Brain microvascular endothelial cell (primary cell): ENCODE measurements at regions not wholly inside any gene's neighbourhood (a gene's known extent, or its start where the extent isn't known, plus 50 kb on each side); places are given as distances from the start of the nearest gene placed in this dataset.

ENCODE experiments used
- DNase-seq: peaks from one replicate; pipeline ENCODE4 v3.0.0-alpha.2; 2020
- H3K27ac ChIP-seq: fragments of 250-450 bp; sonication (Bioruptor Pico); 2 replicates; pipeline ENCODE4 v1.5.1; 2020; ENCODE audit warnings: mild to moderate bottlenecking, moderate library complexity
- H3K27me3 ChIP-seq: fragments of 250-450 bp; sonication (Bioruptor Pico); replicated peaks from 2 replicates; pipeline ENCODE4 v1.5.1; 2020; ENCODE audit warnings: mild to moderate bottlenecking
- H3K36me3 ChIP-seq: fragments of 250-450 bp; sonication (Bioruptor Pico); replicated peaks from 2 replicates; pipeline ENCODE4 v1.5.1; 2020; ENCODE audit warnings: mild to moderate bottlenecking
- H3K4me3 ChIP-seq: 2 replicates; pipeline ENCODE4 v1.5.1; 2011; ENCODE audit warnings: low read depth, mild to moderate bottlenecking, control low read depth, low read length, moderate library complexity
- in situ Hi-C: cut with HindIII; loops from 2 replicates; pipeline ENCODE4 v1.10.0; 2017; ENCODE audit warnings: low sequenced_read_pairs, low pct_ligation_motif_present
- TF ChIP-seq, protein P1 (sequence below): IDR thresholded peaks from 2 replicates; pipeline ENCODE4 v1.5.1; 2011; ENCODE audit warnings: low read depth, mild to moderate bottlenecking, moderate library complexity, low read length, control low read depth, inconsistent platforms; ENCODE audit errors: missing control alignments

DNA sequence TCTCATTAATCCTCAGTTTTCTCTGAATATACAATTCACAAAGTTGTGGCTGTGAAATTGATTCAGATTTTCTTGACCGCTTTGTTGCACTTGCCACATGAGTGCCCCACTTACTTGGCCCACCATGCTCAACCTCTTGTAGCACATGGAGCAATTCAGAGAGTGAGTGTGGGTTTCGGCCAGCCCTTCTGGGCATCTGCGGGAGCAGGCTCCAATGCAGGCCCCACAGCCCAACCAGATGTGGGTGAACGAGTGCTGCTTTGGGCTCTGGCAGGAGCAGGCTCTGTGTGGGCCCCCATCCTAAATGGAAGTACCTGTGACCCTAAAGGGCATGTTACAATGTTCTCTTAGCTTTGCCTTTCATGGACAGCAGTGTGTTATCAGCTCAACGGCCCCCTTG lies 2338.6 kb downstream of the LRRC4C start:
- Histone ChIP-seq H3K27me3 (no peaks in the 10 kb centered on the region), H3K36me3 (no peaks in the 10 kb centered on the region), H3K27ac (no peak overlapping the region), H3K4me3 (no peak overlapping the region)
- in situ Hi-C loops: no loop called here
- TF ChIP-seq, protein P1, sequence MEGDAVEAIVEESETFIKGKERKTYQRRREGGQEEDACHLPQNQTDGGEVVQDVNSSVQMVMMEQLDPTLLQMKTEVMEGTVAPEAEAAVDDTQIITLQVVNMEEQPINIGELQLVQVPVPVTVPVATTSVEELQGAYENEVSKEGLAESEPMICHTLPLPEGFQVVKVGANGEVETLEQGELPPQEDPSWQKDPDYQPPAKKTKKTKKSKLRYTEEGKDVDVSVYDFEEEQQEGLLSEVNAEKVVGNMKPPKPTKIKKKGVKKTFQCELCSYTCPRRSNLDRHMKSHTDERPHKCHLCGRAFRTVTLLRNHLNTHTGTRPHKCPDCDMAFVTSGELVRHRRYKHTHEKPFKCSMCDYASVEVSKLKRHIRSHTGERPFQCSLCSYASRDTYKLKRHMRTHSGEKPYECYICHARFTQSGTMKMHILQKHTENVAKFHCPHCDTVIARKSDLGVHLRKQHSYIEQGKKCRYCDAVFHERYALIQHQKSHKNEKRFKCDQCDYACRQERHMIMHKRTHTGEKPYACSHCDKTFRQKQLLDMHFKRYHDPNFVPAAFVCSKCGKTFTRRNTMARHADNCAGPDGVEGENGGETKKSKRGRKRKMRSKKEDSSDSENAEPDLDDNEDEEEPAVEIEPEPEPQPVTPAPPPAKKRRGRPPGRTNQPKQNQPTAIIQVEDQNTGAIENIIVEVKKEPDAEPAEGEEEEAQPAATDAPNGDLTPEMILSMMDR: no peak
- no peak for DNase-seq

DNA sequence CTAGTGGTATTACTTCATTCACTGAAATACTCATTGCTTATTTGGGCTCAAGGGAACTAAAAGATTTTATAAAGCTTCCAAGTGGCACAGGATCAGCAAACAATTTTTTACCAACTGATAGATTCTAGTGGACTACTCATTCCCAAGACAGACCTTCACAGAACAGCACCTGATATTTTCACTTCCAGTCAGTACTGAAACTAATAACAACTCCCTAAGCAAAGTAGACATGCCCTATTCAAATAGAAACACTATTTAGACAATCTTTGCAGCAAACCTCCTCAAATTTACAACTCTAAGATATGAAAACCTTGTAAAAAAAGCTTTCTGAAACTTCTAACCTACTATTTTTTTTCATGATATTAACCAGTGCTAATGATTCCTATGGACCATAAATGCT lies 2345.8 kb downstream of the LRRC4C start:
- no peak for DNase-seq
- H3K4me3 ChIP-seq: no peak overlapping the region
- H3K27me3 ChIP-seq: no peaks in the 10 kb centered on the region
- no peak overlapping the region for H3K27ac ChIP-seq
- in situ Hi-C loops: no loop called here
- H3K36me3 ChIP-seq: no peaks in the 10 kb centered on the region
- TF ChIP-seq, protein P1: no peak

DNA sequence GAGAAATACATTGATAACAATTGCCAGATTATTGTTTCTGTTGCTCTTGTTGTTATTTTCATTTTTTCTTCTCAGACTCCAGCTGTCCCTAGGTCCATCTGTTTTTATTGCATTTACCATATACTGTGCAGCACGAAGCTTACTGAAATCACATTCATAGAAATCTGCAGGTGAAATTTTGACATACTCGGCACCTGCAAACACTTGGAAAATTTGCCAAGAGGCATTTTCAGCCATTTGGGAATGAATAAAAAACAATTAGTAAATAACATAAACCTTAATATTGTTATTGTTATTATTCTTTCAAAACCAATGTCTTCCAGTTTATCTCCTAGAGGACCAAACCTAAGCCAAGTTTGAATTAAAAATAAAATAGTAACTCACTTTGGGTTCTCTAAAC lies 2357.2 kb downstream of the LRRC4C start:
- TF ChIP-seq, protein P1: no peak
- Histone ChIP-seq H3K36me3 (no peaks in the 10 kb centered on the region), H3K27ac (no peak overlapping the region), H3K4me3 (no peak overlapping the region), H3K27me3 (no peaks in the 10 kb centered on the region)
- DNase-seq: no peak
- in situ Hi-C loops: no loop called here

DNA sequence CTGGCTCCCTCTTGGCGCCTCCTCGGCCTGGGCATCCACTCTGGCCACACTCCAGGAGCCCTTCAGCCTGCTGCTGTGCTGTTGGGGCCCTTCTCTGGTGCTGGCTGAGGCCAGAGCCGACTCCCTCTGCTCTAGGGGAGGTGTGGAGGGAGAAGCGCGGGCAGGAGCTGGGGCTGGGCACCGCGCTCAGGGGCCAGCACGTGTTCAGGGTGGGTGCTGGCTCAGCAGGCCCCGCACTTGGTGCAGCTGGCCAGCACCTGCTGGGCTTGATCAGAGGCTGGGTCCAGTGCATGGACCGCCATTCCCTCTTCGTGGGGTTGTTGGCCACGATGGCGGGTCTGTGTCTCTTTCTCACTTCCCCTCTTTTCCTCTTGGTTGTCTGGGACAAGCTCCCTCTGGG lies 2381.0 kb downstream of the LRRC4C start:
- Histone ChIP-seq H3K27me3 (no peaks in the 10 kb centered on the region), H3K36me3 (no peaks in the 10 kb centered on the region), H3K27ac (no peak overlapping the region), H3K4me3 (no peak overlapping the region)
- TF ChIP-seq, protein P1: no peak
- no peak for DNase-seq
- in situ Hi-C loops: no loop called here

DNA sequence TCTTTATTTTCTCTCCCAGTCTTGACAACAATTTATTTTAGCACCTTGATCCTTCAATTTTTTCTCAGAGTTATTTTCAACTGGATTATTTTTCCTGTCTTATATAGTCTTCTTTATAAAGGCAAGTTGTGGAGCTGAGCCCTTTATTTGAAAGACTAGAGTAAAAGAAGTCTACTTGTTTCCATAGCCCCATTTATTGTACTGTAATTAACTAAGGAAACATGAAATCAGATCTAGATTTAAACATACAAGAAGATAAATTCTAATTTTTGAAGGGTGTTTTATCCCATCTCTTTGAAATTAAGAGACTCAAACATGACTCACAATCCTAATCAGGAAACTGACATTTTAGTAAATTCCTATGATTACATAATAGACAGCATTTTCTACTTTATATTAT lies 2421.8 kb downstream of the LRRC4C start:
- Histone ChIP-seq H3K4me3 (no peak overlapping the region), H3K27ac (no peak overlapping the region), H3K36me3 (no peaks in the 10 kb centered on the region), H3K27me3 (no peaks in the 10 kb centered on the region)
- TF ChIP-seq, protein P1: no peak
- in situ Hi-C loops: no loop called here
- DNase-seq: no peak

DNA sequence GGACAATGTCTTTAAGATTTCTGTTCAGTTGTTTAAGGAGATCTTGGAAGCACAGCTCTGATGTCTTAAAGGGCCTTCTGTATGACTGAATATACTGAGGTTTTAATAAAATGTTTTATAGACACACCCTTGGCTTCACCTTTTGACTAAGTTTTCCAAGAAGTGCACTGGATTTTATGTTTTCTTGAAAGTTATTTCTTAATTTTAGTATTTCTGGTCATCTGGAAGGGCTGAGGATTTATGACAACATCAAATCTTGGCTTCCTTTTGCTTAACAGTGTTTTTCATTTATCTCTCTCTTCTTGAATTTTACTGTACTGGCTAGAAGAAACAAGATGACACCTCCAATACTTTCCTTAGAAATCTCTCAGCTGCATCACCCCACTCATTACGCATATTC lies 2423.4 kb downstream of the LRRC4C start:
- no peak overlapping the region for H3K27ac ChIP-seq
- H3K27me3 ChIP-seq: no peaks in the 10 kb centered on the region
- H3K4me3 ChIP-seq: no peak overlapping the region
- TF ChIP-seq, protein P1: no peak
- in situ Hi-C loops: no loop called here
- DNase-seq: no peak
- H3K36me3 ChIP-seq: no peaks in the 10 kb centered on the region
